ENCODE measurements at regions not wholly inside any gene's neighbourhood (a gene's known extent, or its start where the extent isn't known, plus 50 kb on each side); places are given as distances from the start of the nearest gene placed in this dataset.

DNA sequence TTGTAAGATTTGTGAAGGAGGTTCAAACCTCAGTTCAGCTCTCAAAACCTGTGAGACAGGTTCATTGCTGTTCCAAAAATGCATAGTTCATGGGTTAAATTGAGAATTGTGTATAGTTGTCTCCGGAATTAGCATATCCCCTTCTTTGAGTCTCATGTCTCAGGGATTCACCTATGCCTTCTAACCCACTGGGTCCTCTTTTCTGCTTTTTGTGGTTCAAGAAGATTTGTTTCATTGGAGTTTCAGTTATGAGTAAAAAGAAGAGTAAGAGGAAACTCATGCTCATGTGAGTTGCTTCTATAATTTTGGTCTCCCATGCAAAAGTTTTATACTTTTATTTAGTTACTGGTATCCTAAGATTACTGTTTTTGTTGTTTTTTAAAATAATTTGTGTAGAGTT is 1219.8 kb upstream of the ZEB2 start:
- no peaks in the 10 kb centered on the region for H3K27me3 ChIP-seq (ENCODE audit: control insufficient read depth in 3 of 3, insufficient read depth in 3 of 3, low read length in 3 of 3)
- no peak overlapping the region for H3K4me3 ChIP-seq (ENCODE audit: low read depth in 1 of 3, low read length in 3 of 3)
- WGBS, 3 donors = 75 to 81% (median 81%) methylated on average over 1 of the region's 1 CpG
- H3K4me1 ChIP-seq (ENCODE audit: control insufficient read depth in 3 of 3, insufficient read depth in 2 of 3, low read depth in 1 of 3, low read length in 2 of 3) = no peaks in the 10 kb centered on the region
- DNase-seq = no peak
- no peaks in the 10 kb centered on the region for H3K36me3 ChIP-seq (ENCODE audit: control insufficient read depth in 3 of 3, insufficient read depth in 2 of 3, low read depth in 1 of 3, low read length in 3 of 3)
- no peaks in the 10 kb centered on the region for H3K9me3 ChIP-seq (ENCODE audit: control insufficient read depth in 2 of 2, insufficient read depth in 1 of 2, low read depth in 1 of 2, low read length in 1 of 2)
- no peak overlapping the region for H3K27ac ChIP-seq (ENCODE audit: low read depth in 1 of 3, low read length in 2 of 3)
- no peak for FAIRE-seq

DNA sequence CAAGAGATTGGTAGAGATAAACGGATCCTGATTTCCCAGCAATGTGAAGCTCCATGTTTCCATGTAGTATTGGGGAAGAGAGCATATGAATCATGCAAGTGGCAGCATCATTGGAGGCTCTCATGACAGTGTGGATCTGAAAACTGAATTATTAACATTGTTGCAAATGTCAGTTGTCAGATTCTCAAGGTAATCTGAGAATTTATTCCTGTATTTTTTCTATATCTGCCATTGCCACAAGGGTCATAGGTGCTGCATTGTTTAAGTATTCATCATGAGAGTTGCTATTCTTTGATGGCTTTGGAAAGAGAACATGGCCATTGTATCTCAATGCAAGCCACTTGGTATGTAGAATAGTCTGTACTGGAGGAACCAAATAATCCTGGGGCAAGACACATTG is 1217.0 kb upstream of the ZEB2 start:
- no peaks in the 10 kb centered on the region for H3K36me3 ChIP-seq (ENCODE audit: control insufficient read depth in 3 of 3, insufficient read depth in 2 of 3, low read depth in 1 of 3, low read length in 3 of 3)
- FAIRE-seq (no peak), DNase-seq (no peak)
- H3K27me3 ChIP-seq (ENCODE audit: control insufficient read depth in 3 of 3, insufficient read depth in 3 of 3, low read length in 3 of 3) = no peaks in the 10 kb centered on the region
- no peak overlapping the region for H3K4me3 ChIP-seq (ENCODE audit: low read depth in 1 of 3, low read length in 3 of 3)
- WGBS, 3 donors = 70 to 80% (median 71%) methylated on average over 1 of the region's 1 CpG
- no peaks in the 10 kb centered on the region for H3K4me1 ChIP-seq (ENCODE audit: control insufficient read depth in 3 of 3, insufficient read depth in 2 of 3, low read depth in 1 of 3, low read length in 2 of 3)
- H3K27ac ChIP-seq (ENCODE audit: low read depth in 1 of 3, low read length in 2 of 3) = no peak overlapping the region
- H3K9me3 ChIP-seq (ENCODE audit: control insufficient read depth in 2 of 2, insufficient read depth in 1 of 2, low read depth in 1 of 2, low read length in 1 of 2) = no peaks in the 10 kb centered on the region

DNA sequence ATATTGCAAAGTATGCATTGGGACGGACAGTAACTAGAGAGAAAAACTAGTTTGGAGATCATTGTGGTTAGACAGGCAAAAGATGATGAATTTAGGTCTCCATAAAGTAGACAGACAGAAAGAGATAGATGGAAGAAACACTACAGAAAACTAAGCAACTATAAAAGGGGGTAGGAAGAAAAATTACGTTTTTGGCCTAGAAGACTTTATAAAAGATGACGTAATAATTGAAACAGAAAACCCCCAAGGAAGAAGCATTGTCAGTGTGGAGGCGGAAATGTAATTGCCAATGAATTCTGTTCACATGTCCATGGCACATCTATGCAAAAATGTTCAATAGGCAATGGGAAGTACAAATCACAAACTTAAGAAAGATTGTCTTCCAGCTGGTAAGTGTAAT is 1211.5 kb upstream of the ZEB2 start:
- no peaks in the 10 kb centered on the region for H3K27me3 ChIP-seq (ENCODE audit: control insufficient read depth in 3 of 3, insufficient read depth in 3 of 3, low read length in 3 of 3)
- 87 to 92% (median 90%) methylated on average over 4 of the region's 4 CpGs for WGBS, 3 donors
- no peak for FAIRE-seq
- H3K27ac ChIP-seq (ENCODE audit: low read depth in 1 of 3, low read length in 2 of 3) = no peak overlapping the region
- DNase-seq = no peak
- H3K4me3 ChIP-seq (ENCODE audit: low read depth in 1 of 3, low read length in 3 of 3) = no peak overlapping the region
- no peaks in the 10 kb centered on the region for H3K9me3 ChIP-seq (ENCODE audit: control insufficient read depth in 2 of 2, insufficient read depth in 1 of 2, low read depth in 1 of 2, low read length in 1 of 2)
- H3K36me3 ChIP-seq (ENCODE audit: control insufficient read depth in 3 of 3, insufficient read depth in 2 of 3, low read depth in 1 of 3, low read length in 3 of 3) = no peaks in the 10 kb centered on the region
- no peaks in the 10 kb centered on the region for H3K4me1 ChIP-seq (ENCODE audit: control insufficient read depth in 3 of 3, insufficient read depth in 2 of 3, low read depth in 1 of 3, low read length in 2 of 3)

DNA sequence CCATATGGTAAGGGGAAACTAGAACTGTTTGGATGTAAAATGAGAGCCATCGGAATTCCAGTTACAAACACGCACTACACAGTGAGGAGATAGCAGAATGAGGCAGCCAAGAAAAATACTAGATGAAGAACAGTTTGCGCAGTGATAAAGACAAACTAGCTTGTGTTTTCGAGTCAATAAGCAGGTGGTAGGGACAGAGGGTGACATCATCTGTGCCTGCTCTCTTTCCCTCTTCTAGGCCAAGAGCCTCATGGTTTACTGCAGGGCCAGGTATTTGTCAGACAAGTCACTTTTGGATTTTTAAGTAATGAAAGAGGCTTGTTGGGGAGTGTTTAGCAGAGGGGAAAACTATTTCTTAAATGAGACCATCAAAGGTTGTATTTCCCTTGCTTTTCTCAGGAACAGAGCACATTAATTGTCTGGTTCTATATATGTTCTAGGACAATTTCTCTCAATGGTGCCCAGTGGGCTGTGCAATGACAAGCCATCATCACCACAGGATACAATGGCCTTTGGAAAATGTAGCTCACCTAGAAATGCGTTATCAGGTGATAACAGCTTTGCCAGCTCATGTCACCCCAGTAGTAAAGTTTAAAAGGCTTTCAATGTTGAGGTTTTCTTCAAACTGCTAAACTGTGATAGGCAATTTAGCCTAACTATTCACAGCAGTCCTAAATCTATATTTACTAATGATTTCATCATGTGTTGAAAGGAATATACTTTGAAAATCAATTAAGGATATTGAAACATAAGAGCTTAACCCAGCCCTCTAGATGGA is 1210.3 kb upstream of the ZEB2 start:
- 72 to 81% (median 73%) methylated on average over 5 of the region's 5 CpGs for WGBS, 3 donors
- FAIRE-seq = no peak
- Histone ChIP-seq H3K4me1 (ENCODE audit: control insufficient read depth in 3 of 3, insufficient read depth in 2 of 3, low read depth in 1 of 3, low read length in 2 of 3) (no peaks in the 10 kb centered on the region), H3K4me3 (ENCODE audit: low read depth in 1 of 3, low read length in 3 of 3) (no peak overlapping the region), H3K27me3 (ENCODE audit: control insufficient read depth in 3 of 3, insufficient read depth in 3 of 3, low read length in 3 of 3) (no peaks in the 10 kb centered on the region), H3K36me3 (ENCODE audit: control insufficient read depth in 3 of 3, insufficient read depth in 2 of 3, low read depth in 1 of 3, low read length in 3 of 3) (no peaks in the 10 kb centered on the region), H3K9me3 (ENCODE audit: control insufficient read depth in 2 of 2, insufficient read depth in 1 of 2, low read depth in 1 of 2, low read length in 1 of 2) (no peaks in the 10 kb centered on the region), H3K27ac (ENCODE audit: low read depth in 1 of 3, low read length in 2 of 3) (no peak overlapping the region)
- DNase-seq = no peak

- no peaks in the 10 kb centered on the region for H3K4me1 ChIP-seq (ENCODE audit: control insufficient read depth in 3 of 3, insufficient read depth in 2 of 3, low read depth in 1 of 3, low read length in 2 of 3)
These were observed 1209.6 kb upstream of the ZEB2 start for GRCh38 chr2:145729481-145729880.

DNA sequence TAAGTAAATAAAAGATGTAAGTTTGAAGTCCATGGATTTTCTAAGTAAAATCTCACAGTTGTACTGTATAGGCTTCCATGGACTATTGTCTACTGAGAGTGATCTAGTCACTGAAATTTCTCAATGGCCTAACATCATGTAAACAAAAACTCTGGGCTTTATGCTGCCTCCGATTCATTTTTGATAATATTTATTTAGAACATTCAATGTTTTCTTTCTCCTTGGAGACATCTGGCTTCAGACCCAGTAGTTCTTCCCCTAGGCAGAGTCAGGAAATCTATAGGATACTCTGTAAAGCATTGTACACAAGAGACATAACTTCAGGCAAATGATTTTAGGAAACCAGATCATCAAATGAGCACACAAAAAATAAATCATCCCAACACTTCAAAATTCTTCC is 1208.6 kb upstream of the ZEB2 start:
- DNase-seq (no peak), FAIRE-seq (no peak)
- 57 to 73% (median 64%) methylated on average over 1 of the region's 1 CpG for WGBS, 3 donors
- Histone ChIP-seq H3K4me1 (ENCODE audit: control insufficient read depth in 3 of 3, insufficient read depth in 2 of 3, low read depth in 1 of 3, low read length in 2 of 3) (no peaks in the 10 kb centered on the region), H3K27ac (ENCODE audit: low read depth in 1 of 3, low read length in 2 of 3) (no peak overlapping the region), H3K4me3 (ENCODE audit: low read depth in 1 of 3, low read length in 3 of 3) (no peak overlapping the region), H3K36me3 (ENCODE audit: control insufficient read depth in 3 of 3, insufficient read depth in 2 of 3, low read depth in 1 of 3, low read length in 3 of 3) (no peaks in the 10 kb centered on the region), H3K27me3 (ENCODE audit: control insufficient read depth in 3 of 3, insufficient read depth in 3 of 3, low read length in 3 of 3) (no peaks in the 10 kb centered on the region), H3K9me3 (ENCODE audit: control insufficient read depth in 2 of 2, insufficient read depth in 1 of 2, low read depth in 1 of 2, low read length in 1 of 2) (no peaks in the 10 kb centered on the region)

More at GRCh38 chr2:145729481-145729880, 1209.6 kb upstream of the ZEB2 start:
- Histone ChIP-seq H3K27ac (ENCODE audit: low read depth in 1 of 3, low read length in 2 of 3) (no peak overlapping the region), H3K36me3 (ENCODE audit: control insufficient read depth in 3 of 3, insufficient read depth in 2 of 3, low read depth in 1 of 3, low read length in 3 of 3) (no peaks in the 10 kb centered on the region), H3K9me3 (ENCODE audit: control insufficient read depth in 2 of 2, insufficient read depth in 1 of 2, low read depth in 1 of 2, low read length in 1 of 2) (no peaks in the 10 kb centered on the region), H3K27me3 (ENCODE audit: control insufficient read depth in 3 of 3, insufficient read depth in 3 of 3, low read length in 3 of 3) (no peaks in the 10 kb centered on the region), H3K4me3 (ENCODE audit: low read depth in 1 of 3, low read length in 3 of 3) (no peak overlapping the region)
- FAIRE-seq = no peak
- 70 to 73% (median 71%) methylated on average over 5 of the region's 5 CpGs for WGBS, 3 donors
- no peak for DNase-seq

GRCh38 chr2:145725876-145726275 is 1206.0 kb upstream of the ZEB2 start:
- no peak for FAIRE-seq
- DNase-seq = no peak
- H3K9me3 ChIP-seq (ENCODE audit: control insufficient read depth in 2 of 2, insufficient read depth in 1 of 2, low read depth in 1 of 2, low read length in 1 of 2) = no peaks in the 10 kb centered on the region
- H3K4me1 ChIP-seq (ENCODE audit: control insufficient read depth in 3 of 3, insufficient read depth in 2 of 3, low read depth in 1 of 3, low read length in 2 of 3) = no peaks in the 10 kb centered on the region
- H3K4me3 ChIP-seq (ENCODE audit: low read depth in 1 of 3, low read length in 3 of 3) = no peak overlapping the region
- no peak overlapping the region for H3K27ac ChIP-seq (ENCODE audit: low read depth in 1 of 3, low read length in 2 of 3)
- 69 to 82% (median 72%) methylated on average over 3 of the region's 3 CpGs for WGBS, 3 donors
- H3K36me3 ChIP-seq (ENCODE audit: control insufficient read depth in 3 of 3, insufficient read depth in 2 of 3, low read depth in 1 of 3, low read length in 3 of 3) = no peaks in the 10 kb centered on the region
- no peaks in the 10 kb centered on the region for H3K27me3 ChIP-seq (ENCODE audit: control insufficient read depth in 3 of 3, insufficient read depth in 3 of 3, low read length in 3 of 3)

DNA sequence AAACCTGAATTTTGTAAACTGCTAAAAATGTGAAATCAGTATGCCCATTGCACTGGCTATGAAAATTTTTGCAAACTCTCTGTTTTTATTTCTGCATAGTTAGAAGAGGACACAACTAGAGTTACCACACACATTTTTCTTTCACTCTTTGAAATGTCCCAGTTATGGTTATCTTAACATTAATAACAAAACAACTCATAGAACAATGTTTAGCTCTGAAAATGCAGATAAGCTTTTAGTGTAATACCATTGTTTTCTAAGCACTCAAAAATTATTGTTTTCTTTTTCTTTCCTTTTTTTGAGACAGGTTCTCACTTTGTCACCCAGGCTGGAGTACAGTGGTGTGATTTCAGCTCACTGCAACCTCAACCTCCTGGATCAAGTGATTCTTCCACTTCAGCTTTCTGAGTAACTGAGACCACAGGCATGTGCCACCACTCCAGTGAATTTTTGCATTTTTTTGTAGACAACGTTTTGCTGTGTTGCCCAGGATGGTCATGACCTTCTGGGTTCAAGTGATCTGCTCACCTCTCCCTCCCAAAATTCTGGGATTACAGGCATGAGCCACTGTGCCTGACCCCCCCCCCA is 1204.5 kb upstream of the ZEB2 start:
- Histone ChIP-seq H3K4me3 (ENCODE audit: low read depth in 1 of 3, low read length in 3 of 3) (no peak overlapping the region), H3K9me3 (ENCODE audit: control insufficient read depth in 2 of 2, insufficient read depth in 1 of 2, low read depth in 1 of 2, low read length in 1 of 2) (no peaks in the 10 kb centered on the region), H3K36me3 (ENCODE audit: control insufficient read depth in 3 of 3, insufficient read depth in 2 of 3, low read depth in 1 of 3, low read length in 3 of 3) (no peaks in the 10 kb centered on the region), H3K4me1 (ENCODE audit: control insufficient read depth in 3 of 3, insufficient read depth in 2 of 3, low read depth in 1 of 3, low read length in 2 of 3) (no peaks in the 10 kb centered on the region), H3K27ac (ENCODE audit: low read depth in 1 of 3, low read length in 2 of 3) (no peak overlapping the region), H3K27me3 (ENCODE audit: control insufficient read depth in 3 of 3, insufficient read depth in 3 of 3, low read length in 3 of 3) (no peaks in the 10 kb centered on the region)
- 31 to 40% (median 35%) methylated on average over 1 of the region's 1 CpG for WGBS, 3 donors
- DNase-seq = no peak
- FAIRE-seq = no peak

- WGBS, 3 donors = 8 to 57% (median 36%) methylated on average over 5 of the region's 5 CpGs
- DNase-seq (no peak), FAIRE-seq (no peak)
- H3K4me1 ChIP-seq (ENCODE audit: control insufficient read depth in 3 of 3, insufficient read depth in 2 of 3, low read depth in 1 of 3, low read length in 2 of 3) = no peaks in the 10 kb centered on the region
- H3K4me3 ChIP-seq (ENCODE audit: low read depth in 1 of 3, low read length in 3 of 3) = no peak overlapping the region
- no peak overlapping the region for H3K27ac ChIP-seq (ENCODE audit: low read depth in 1 of 3, low read length in 2 of 3)
- H3K27me3 ChIP-seq (ENCODE audit: control insufficient read depth in 3 of 3, insufficient read depth in 3 of 3, low read length in 3 of 3) = no peaks in the 10 kb centered on the region
- H3K36me3 ChIP-seq (ENCODE audit: control insufficient read depth in 3 of 3, insufficient read depth in 2 of 3, low read depth in 1 of 3, low read length in 3 of 3) = no peaks in the 10 kb centered on the region
- no peaks in the 10 kb centered on the region for H3K9me3 ChIP-seq (ENCODE audit: control insufficient read depth in 2 of 2, insufficient read depth in 1 of 2, low read depth in 1 of 2, low read length in 1 of 2)
These were observed 1204.0 kb upstream of the ZEB2 start for GRCh38 chr2:145723872-145724271.
